DMS153 treated with DMSO at 0.1 percent for 48 hours (cell line): ENCODE measurements at regions not wholly inside any gene's neighbourhood (a gene's known extent, or its start where the extent isn't known, plus 50 kb on each side); places are given as distances from the start of the nearest gene placed in this dataset.
"Not testable (repeated sequence)": the region's sequence is repeated elsewhere in the genome, so short reads cannot be mapped to it uniquely, and the experiment has no call there.

Experiments
- DNase-seq: peaks from one replicate; lab custom pipeline; 2025; ENCODE audit not compliant: unreplicated experiment; lab: John Stamatoyannopoulos, UW

- DNase-seq: no peak
These were observed 193.7 kb downstream of the TTC39B start for GRCh38 chr9:15113288-15113687.

- no peak for DNase-seq
These were observed 195.9 kb downstream of the TTC39B start for GRCh38 chr9:15111071-15111470.

GRCh38 chr9:15104826-15105420 is 194.7 kb upstream of the FREM1 start:
- DNase-seq: peak; percentile 61

- DNase-seq: no peak
These were observed 193.1 kb upstream of the FREM1 start for GRCh38 chr9:15103290-15103689.

- DNase-seq: no peak
These were observed 190.9 kb upstream of the FREM1 start for GRCh38 chr9:15101095-15101494.

- no peak for DNase-seq
These were observed 190.3 kb upstream of the FREM1 start for GRCh38 chr9:15100571-15100970.

GRCh38 chr9:15096972-15097371 is 186.7 kb upstream of the FREM1 start:
- no peak for DNase-seq

- DNase-seq: no peak
These were observed 176.6 kb upstream of the FREM1 start for GRCh38 chr9:15086778-15087324.

GRCh38 chr9:15086156-15086763 is 176.0 kb upstream of the FREM1 start:
- DNase-seq: no peak

GRCh38 chr9:15081021-15081753 is 171.0 kb upstream of the FREM1 start:
- no peak for DNase-seq

GRCh38 chr9:15080401-15080800 is 170.2 kb upstream of the FREM1 start:
- no peak for DNase-seq

- DNase-seq: no peak
These were observed 169.8 kb upstream of the FREM1 start for GRCh38 chr9:15079989-15080388.

- no peak for DNase-seq
These were observed 167.9 kb upstream of the FREM1 start for GRCh38 chr9:15077946-15078729.

GRCh38 chr9:15073620-15074019 is 163.4 kb upstream of the FREM1 start:
- no peak for DNase-seq

GRCh38 chr9:15070716-15071115 is 160.5 kb upstream of the FREM1 start:
- no peak for DNase-seq

- no peak for DNase-seq
These were observed 158.9 kb upstream of the FREM1 start for GRCh38 chr9:15069106-15069505.

GRCh38 chr9:15068261-15068660 is 158.0 kb upstream of the FREM1 start:
- DNase-seq: no peak

- DNase-seq: no peak
These were observed 148.8 kb upstream of the FREM1 start for GRCh38 chr9:15059003-15059402.

- DNase-seq: no peak
These were observed 148.0 kb upstream of the FREM1 start for GRCh38 chr9:15058236-15058635.

- DNase-seq: not testable (repeated sequence)
These were observed 145.1 kb upstream of the FREM1 start for GRCh38 chr9:15055284-15055683.

- no peak for DNase-seq
These were observed 138.5 kb upstream of the FREM1 start for GRCh38 chr9:15048772-15049171.
